HCT116 (cell line): ENCODE measurements at regions not wholly inside any gene's neighbourhood (a gene's known extent, or its start where the extent isn't known, plus 50 kb on each side); places are given as distances from the start of the nearest gene placed in this dataset.

Experiments
- ATAC-seq: fragments of 200-7000 bp; cut with Tn5 transposase; 2 replicates; pipeline ENCODE4 v1.9.1; 2020; ENCODE audit warnings: mild to moderate bottlenecking, moderate library complexity
- BruUV-seq: library from RNA; stranded (reverse); fragments of 400-500 nt; replicated peaks from 2 replicates; lab custom pipeline; 2021; lab: Mats Ljungman, UMichigan
- CTCF ChIA-PET: fragments of 300-600 bp; sonication (Branson Sonifier 250); formaldehyde crosslinking; loops from one replicate; lab custom pipeline; 2021; ENCODE audit warnings: antibody characterized with exemption; lab: Charles Lee
- POLR2A ChIA-PET: fragments of 300-600, 350-600 bp; sonication (Branson Sonifier 250); formaldehyde crosslinking; loops from one replicate; lab custom pipeline; 2021; ENCODE audit warnings: antibody characterized with exemption; lab: Charles Lee
- RAD21 ChIA-PET, 2 experiments: fragments of 300-600 bp; sonication (Branson Sonifier 250); formaldehyde crosslinking; loops; one replicate each; lab custom pipeline; 2023; ENCODE audit warnings: low total read pairs in 2 of 2; ENCODE audit not compliant: uncharacterized antibody in 2 of 2, unreplicated experiment in 2 of 2, low non-redundant PET in 1 of 2; lab: Charles Lee
- DNase-seq: peaks from one replicate; pipeline ENCODE4 v3.0.0-alpha.2; 2010; ENCODE audit warnings: low read depth, low spot score
- H2AFZ ChIP-seq: fragments of 200-600 bp; shearing (Covaris generic), sonication (generic); 2 replicates; pipeline ENCODE4 v1.6.1; 2017; ENCODE audit warnings: low read depth, mixed run types, mixed read lengths, antibody characterized with exemption, low read length; ENCODE audit not compliant: poor library complexity, severe bottlenecking
- H3K27ac ChIP-seq: 2 replicates; pipeline ENCODE4 v1.5.1; 2012; ENCODE audit warnings: low read depth, low read length
- H3K27me3 ChIP-seq: fragments of 200-600 bp; sonication (generic); 2 replicates; pipeline ENCODE4 v1.6.1; 2016; ENCODE audit warnings: mixed run types, low read length, mixed read lengths; ENCODE audit not compliant: insufficient read depth
- H3K36me3 ChIP-seq, 2 experiments: fragments of 200-500 bp in 1 of 2; fragments of 200-600 bp in 1 of 2; sonication (Bioruptor generic) in 1 of 2; sonication (generic) in 1 of 2; 2 replicates each; pipeline versions ENCODE4 v1.5.1 to v1.6.1; 2014 to 2016; ENCODE audit warnings: low read length in 2 of 2, inconsistent platforms in 1 of 2, mixed read lengths in 1 of 2, mixed run types in 1 of 2; ENCODE audit not compliant: insufficient read depth in 2 of 2, control insufficient read depth in 1 of 2
- H3K4me1 ChIP-seq, 2 experiments: fragments of 200-600 bp in 1 of 2; sonication (generic) in 1 of 2; 2 replicates each; pipeline versions ENCODE4 v1.5.1 to v1.6.1; 2012 to 2017; ENCODE audit warnings: low read length in 2 of 2, inconsistent platforms in 1 of 2, mild to moderate bottlenecking in 1 of 2, mixed read lengths in 1 of 2, mixed run types in 1 of 2, moderate library complexity in 1 of 2; ENCODE audit not compliant: insufficient read depth in 2 of 2, control insufficient read depth in 1 of 2
- H3K4me2 ChIP-seq: fragments of 200-600 bp; sonication (generic); 2 replicates; pipeline ENCODE4 v1.6.1; 2017; ENCODE audit warnings: mixed run types, low read length, mixed read lengths
- H3K4me3 ChIP-seq, 2 experiments: fragments of 200-600 bp in 1 of 2; sonication (generic) in 1 of 2; replicated peaks in 1 of 2; 2 replicates each; pipeline ENCODE4 v1.5.1; 2011 to 2016; ENCODE audit warnings: low read length in 2 of 2, control low read depth in 1 of 2, low read depth in 1 of 2, mild to moderate bottlenecking in 1 of 2, mixed read lengths in 1 of 2, mixed run types in 1 of 2
- H3K79me2 ChIP-seq: fragments of 200-600 bp; sonication (generic); 2 replicates; pipeline ENCODE4 v1.6.1; 2017; ENCODE audit warnings: mild to moderate bottlenecking, mixed run types, low read length, moderate library complexity, mixed read lengths; ENCODE audit not compliant: insufficient read depth
- H3K9ac ChIP-seq: fragments of 200-600 bp; sonication (generic); 2 replicates; pipeline ENCODE4 v1.6.1; 2016; ENCODE audit warnings: low read length, mixed read lengths
- H3K9me2 ChIP-seq: fragments of 200-600 bp; sonication (generic), shearing (Covaris generic); 2 replicates; pipeline ENCODE4 v1.6.1; 2017; ENCODE audit warnings: mixed run types, mild to moderate bottlenecking, moderate library complexity; ENCODE audit not compliant: insufficient read depth
- H3K9me3 ChIP-seq, 2 experiments: fragments of 200-500 bp in 1 of 2; fragments of 200-600 bp in 1 of 2; sonication (Bioruptor generic) in 1 of 2; sonication (generic) in 1 of 2; 2 replicates each; pipeline ENCODE4 v1.6.1; 2014 to 2017; ENCODE audit warnings: low read length in 2 of 2, mixed read lengths in 2 of 2, inconsistent platforms in 1 of 2, low read depth in 1 of 2, mild to moderate bottlenecking in 1 of 2, mixed run types in 1 of 2, moderate library complexity in 1 of 2; ENCODE audit not compliant: control insufficient read depth in 1 of 2, insufficient read depth in 1 of 2
- H4K20me1 ChIP-seq: fragments of 200-600 bp; sonication (generic), shearing (Covaris generic); 2 replicates; pipeline ENCODE4 v1.6.1; 2017; ENCODE audit warnings: mixed run types, mild to moderate bottlenecking, moderate library complexity; ENCODE audit not compliant: insufficient read depth
- CBX3 ChIP-seq: IDR thresholded peaks from 2 replicates; pipeline ENCODE4 v1.6.1; 2012; ENCODE audit warnings: low read depth
- ELF1 ChIP-seq: IDR thresholded peaks from 2 replicates; pipeline ENCODE4 v1.6.1; 2012; ENCODE audit warnings: low read depth, borderline replicate concordance
- EZH2 ChIP-seq: fragments of 200-600 bp; sonication (generic); IDR thresholded peaks from 2 replicates; pipeline ENCODE4 v1.6.1; 2017; ENCODE audit warnings: antibody characterized with exemption, mixed run types
- EZH2phosphoT487 ChIP-seq: fragments of 200-600 bp; IDR thresholded peaks from 2 replicates; pipeline ENCODE4 v1.6.1; 2018; ENCODE audit warnings: antibody characterized with exemption, borderline replicate concordance
- FOSL1 ChIP-seq: IDR thresholded peaks from 2 replicates; pipeline ENCODE4 v1.6.1; 2012; ENCODE audit warnings: low read depth
- POLR2A ChIP-seq: IDR thresholded peaks from 2 replicates; pipeline ENCODE4 v1.7.0; 2011; ENCODE audit warnings: borderline replicate concordance; ENCODE audit not compliant: insufficient read depth, insufficient read length; ENCODE audit errors: extremely low read depth
- POLR2AphosphoS5 ChIP-seq: IDR thresholded peaks from 2 replicates; pipeline ENCODE4 v1.6.1; 2011; ENCODE audit warnings: mild to moderate bottlenecking, low read depth, low read length, moderate library complexity
- RAD21 ChIP-seq: IDR thresholded peaks from 2 replicates; pipeline ENCODE4 v1.6.1; 2012; ENCODE audit warnings: low read depth, mild to moderate bottlenecking
- SIN3A ChIP-seq: IDR thresholded peaks from 2 replicates; pipeline ENCODE4 v1.6.1; 2012; ENCODE audit warnings: low read depth
- SRF ChIP-seq: IDR thresholded peaks from 2 replicates; pipeline ENCODE4 v1.6.1; 2012; ENCODE audit warnings: low read depth
- TCF7L2 ChIP-seq: IDR thresholded peaks from 2 replicates; pipeline ENCODE4 v1.7.0; 2011; ENCODE audit warnings: borderline replicate concordance, inconsistent platforms; ENCODE audit not compliant: insufficient read depth, insufficient read length; ENCODE audit errors: extremely low read depth
- YY1 ChIP-seq: IDR thresholded peaks from 2 replicates; pipeline ENCODE4 v1.6.1; 2011; ENCODE audit warnings: low read length, low read depth, moderate library complexity, mild to moderate bottlenecking; ENCODE audit not compliant: insufficient replicate concordance; ENCODE audit errors: extremely low read depth
- ZFX ChIP-seq: fragments of 450-650 bp; IDR thresholded peaks from 2 replicates; pipeline ENCODE4 v1.6.1; 2017
- ZNF274 ChIP-seq: fragments of 200-500 bp; sonication (Bioruptor generic); IDR thresholded peaks from 2 replicates; pipeline ENCODE4 v1.6.1; 2014; ENCODE audit warnings: mild to moderate bottlenecking, low read depth, low read length, inconsistent platforms
- intact Hi-C: fragments of 100-400 bp; cut with micrococcal nuclease; formaldehyde crosslinking; loops from 2 replicates; pipeline ENCODE4 v1.10.0; 2022
- TF ChIP-seq, protein P1 (sequence below): IDR thresholded peaks from 2 replicates; pipeline ENCODE4 v1.6.1; 2011; ENCODE audit warnings: mild to moderate bottlenecking, low read length, moderate library complexity; ENCODE audit not compliant: insufficient replicate concordance; ENCODE audit errors: extremely low read depth
- TF ChIP-seq, protein P2 (sequence below): IDR thresholded peaks from 2 replicates; pipeline ENCODE4 v1.6.1; 2012
- TF ChIP-seq, protein P3 (sequence below): IDR thresholded peaks from 2 replicates; pipeline ENCODE4 v1.6.1; 2012; ENCODE audit warnings: low read depth

DNA sequence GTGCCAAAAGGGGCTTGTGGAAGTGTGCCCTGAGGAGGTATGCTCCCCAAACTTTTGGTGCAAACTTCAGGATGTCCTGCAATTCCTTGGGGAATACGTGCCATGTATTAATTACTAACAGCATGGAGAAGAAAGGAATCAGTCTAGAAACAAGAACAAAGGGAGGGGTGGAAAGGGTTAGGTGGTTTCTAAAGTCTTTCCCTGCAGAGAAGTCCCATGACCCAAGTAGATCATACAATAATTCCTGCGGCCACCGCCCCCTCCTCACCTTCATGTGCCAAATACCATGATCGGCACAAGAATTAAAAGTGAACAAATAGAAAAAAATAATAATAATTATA is 258.2 kb downstream of the PLPP3 start:
- ATAC-seq (no peak), DNase-seq (no peak)
- H3K9ac ChIP-seq, result no peak overlapping the region
- ChIA-PET POLR2A (no interaction called here), CTCF (no interaction called here), RAD21 (no interaction called here)
- no peaks in the 10 kb centered on the region for H3K36me3 ChIP-seq
- no peak for TF ChIP-seq ELF1
- TF ChIP-seq ZNF274, result no peak
- TF ChIP-seq, protein P1, sequence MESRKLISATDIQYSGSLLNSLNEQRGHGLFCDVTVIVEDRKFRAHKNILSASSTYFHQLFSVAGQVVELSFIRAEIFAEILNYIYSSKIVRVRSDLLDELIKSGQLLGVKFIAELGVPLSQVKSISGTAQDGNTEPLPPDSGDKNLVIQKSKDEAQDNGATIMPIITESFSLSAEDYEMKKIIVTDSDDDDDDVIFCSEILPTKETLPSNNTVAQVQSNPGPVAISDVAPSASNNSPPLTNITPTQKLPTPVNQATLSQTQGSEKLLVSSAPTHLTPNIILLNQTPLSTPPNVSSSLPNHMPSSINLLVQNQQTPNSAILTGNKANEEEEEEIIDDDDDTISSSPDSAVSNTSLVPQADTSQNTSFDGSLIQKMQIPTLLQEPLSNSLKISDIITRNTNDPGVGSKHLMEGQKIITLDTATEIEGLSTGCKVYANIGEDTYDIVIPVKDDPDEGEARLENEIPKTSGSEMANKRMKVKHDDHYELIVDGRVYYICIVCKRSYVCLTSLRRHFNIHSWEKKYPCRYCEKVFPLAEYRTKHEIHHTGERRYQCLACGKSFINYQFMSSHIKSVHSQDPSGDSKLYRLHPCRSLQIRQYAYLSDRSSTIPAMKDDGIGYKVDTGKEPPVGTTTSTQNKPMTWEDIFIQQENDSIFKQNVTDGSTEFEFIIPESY, result no peak
- TF ChIP-seq TCF7L2, result no peak
- no peak for TF ChIP-seq POLR2A
- TF ChIP-seq, protein P2, sequence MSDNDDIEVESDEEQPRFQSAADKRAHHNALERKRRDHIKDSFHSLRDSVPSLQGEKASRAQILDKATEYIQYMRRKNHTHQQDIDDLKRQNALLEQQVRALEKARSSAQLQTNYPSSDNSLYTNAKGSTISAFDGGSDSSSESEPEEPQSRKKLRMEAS, result no peak
- no peak for TF ChIP-seq SRF
- TF ChIP-seq YY1, result no peak
- no peak for TF ChIP-seq RAD21
- TF ChIP-seq EZH2phosphoT487, result no peak
- no peak for TF ChIP-seq POLR2AphosphoS5
- TF ChIP-seq, protein P3, sequence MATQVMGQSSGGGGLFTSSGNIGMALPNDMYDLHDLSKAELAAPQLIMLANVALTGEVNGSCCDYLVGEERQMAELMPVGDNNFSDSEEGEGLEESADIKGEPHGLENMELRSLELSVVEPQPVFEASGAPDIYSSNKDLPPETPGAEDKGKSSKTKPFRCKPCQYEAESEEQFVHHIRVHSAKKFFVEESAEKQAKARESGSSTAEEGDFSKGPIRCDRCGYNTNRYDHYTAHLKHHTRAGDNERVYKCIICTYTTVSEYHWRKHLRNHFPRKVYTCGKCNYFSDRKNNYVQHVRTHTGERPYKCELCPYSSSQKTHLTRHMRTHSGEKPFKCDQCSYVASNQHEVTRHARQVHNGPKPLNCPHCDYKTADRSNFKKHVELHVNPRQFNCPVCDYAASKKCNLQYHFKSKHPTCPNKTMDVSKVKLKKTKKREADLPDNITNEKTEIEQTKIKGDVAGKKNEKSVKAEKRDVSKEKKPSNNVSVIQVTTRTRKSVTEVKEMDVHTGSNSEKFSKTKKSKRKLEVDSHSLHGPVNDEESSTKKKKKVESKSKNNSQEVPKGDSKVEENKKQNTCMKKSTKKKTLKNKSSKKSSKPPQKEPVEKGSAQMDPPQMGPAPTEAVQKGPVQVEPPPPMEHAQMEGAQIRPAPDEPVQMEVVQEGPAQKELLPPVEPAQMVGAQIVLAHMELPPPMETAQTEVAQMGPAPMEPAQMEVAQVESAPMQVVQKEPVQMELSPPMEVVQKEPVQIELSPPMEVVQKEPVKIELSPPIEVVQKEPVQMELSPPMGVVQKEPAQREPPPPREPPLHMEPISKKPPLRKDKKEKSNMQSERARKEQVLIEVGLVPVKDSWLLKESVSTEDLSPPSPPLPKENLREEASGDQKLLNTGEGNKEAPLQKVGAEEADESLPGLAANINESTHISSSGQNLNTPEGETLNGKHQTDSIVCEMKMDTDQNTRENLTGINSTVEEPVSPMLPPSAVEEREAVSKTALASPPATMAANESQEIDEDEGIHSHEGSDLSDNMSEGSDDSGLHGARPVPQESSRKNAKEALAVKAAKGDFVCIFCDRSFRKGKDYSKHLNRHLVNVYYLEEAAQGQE, result no peak
- no peak for TF ChIP-seq SIN3A
- TF ChIP-seq EZH2, result no peak
- no peak for TF ChIP-seq CBX3
- no peak for TF ChIP-seq FOSL1
- TF ChIP-seq ZFX, result no peak
- no peak overlapping the region for H3K4me3 ChIP-seq
- intact Hi-C loops, result no loop called here
- no peak overlapping the region for H3K4me2 ChIP-seq
- H3K9me3 ChIP-seq, result no peaks in the 10 kb centered on the region
- H3K79me2 ChIP-seq, result no peaks in the 10 kb centered on the region
- no peaks in the 10 kb centered on the region for H3K27me3 ChIP-seq
- no peak overlapping the region for H2AFZ ChIP-seq
- no TSS peak for BruUV-seq
- no peaks in the 10 kb centered on the region for H3K9me2 ChIP-seq
- H3K27ac ChIP-seq, result no peak overlapping the region
- no peaks in the 10 kb centered on the region for H4K20me1 ChIP-seq
- H3K4me1 ChIP-seq, result no peaks in the 10 kb centered on the region
